ENCODE measurements at regions not wholly inside any gene's neighbourhood (a gene's known extent, or its start where the extent isn't known, plus 50 kb on each side); places are given as distances from the start of the nearest gene placed in this dataset.

- Mint-ChIP-seq H3K4me1 (peaks cover 35 to 47% of the 10 kb centered on the region in 2 experiments), H3K4me3 (no peak overlapping the region), H3K36me3 (ENCODE audit: insufficient read depth in 1 of 3, low read depth in 3 of 3) (no peaks in the 10 kb centered on the region), H3K27me3 (ENCODE audit: low read depth) (peaks cover 26% of the 10 kb centered on the region), H3K27ac (0 out of 7 replicates have a peak overlapping the region, but pooled peaks of 1 of the 3 experiments have one; percentile 43), H3K9me3 (0 out of 5 replicates have a peak, but pooled peaks cover 0 to 2% of the 10 kb centered on the region in 2 experiments)
- H3K79me1 ChIP-seq (ENCODE audit: insufficient read depth, low read depth, low read length, poor library complexity, severe bottlenecking): no peaks in the 10 kb centered on the region
- H2BK5ac ChIP-seq (ENCODE audit: insufficient read length, low read length): no peak overlapping the region
- H3T11ph ChIP-seq (ENCODE audit: low read length): no peak overlapping the region
- peaks cover 2% of the 10 kb centered on the region; the same call in 1 of the 2 replicates for H3K4me1 ChIP-seq (ENCODE audit: insufficient read depth, low read length)
- peak; percentile 84 for TF ChIP-seq CTCF (conservative IDR thresholded peaks at IDR 0.05)
- no peaks in the 10 kb centered on the region for H3K23me2 ChIP-seq (ENCODE audit: insufficient read length, low read depth, low read length, poor library complexity, severe bottlenecking)
- no peak overlapping the region for H3K56ac ChIP-seq (ENCODE audit: insufficient read length, low read depth, low read length)
- no peaks in the 10 kb centered on the region for H3K9me3 ChIP-seq (ENCODE audit: control insufficient read depth, low read depth, low read length)
- no peaks in the 10 kb centered on the region for H3K27me3 ChIP-seq (ENCODE audit: insufficient read depth, low read length)
- no peak overlapping the region for H2BK15ac ChIP-seq (ENCODE audit: low read depth, low read length)
- no peak overlapping the region for H3K14ac ChIP-seq (ENCODE audit: insufficient read depth, low read length)
- no peak overlapping the region for H2AFZ ChIP-seq (ENCODE audit: low read length)
- H3K23ac ChIP-seq (ENCODE audit: insufficient read length, low read depth, low read length): no peak overlapping the region
- H2BK12ac ChIP-seq (ENCODE audit: insufficient read length, low read depth, low read length): no peak overlapping the region
- whole genome bisulfite sequencing (ENCODE audit: extremely low coverage, insufficient read length, low lambda C conversion rate): no CpG with 5 or more reads among the region's 10 CpGs
- no peak overlapping the region for H4K8ac ChIP-seq (replicated peaks; ENCODE audit: insufficient read length, low read depth, low read length)
- no peak overlapping the region for H3K27ac ChIP-seq (ENCODE audit: insufficient read length, low read depth, low read length)
- H3K9ac ChIP-seq (ENCODE audit: extremely low read depth, insufficient read length, low read length): no peak overlapping the region
- no peak overlapping the region for H3K18ac ChIP-seq (ENCODE audit: insufficient read length, low read depth, low read length)
- H4K20me1 ChIP-seq (ENCODE audit: control insufficient read depth, insufficient read depth, insufficient read length): no peaks in the 10 kb centered on the region
- no peak overlapping the region for H4K5ac ChIP-seq (ENCODE audit: insufficient read length, low read depth, low read length)
- DNase-seq: peak; percentile 93
- H3K79me2 ChIP-seq (ENCODE audit: insufficient read depth, low read length): no peaks in the 10 kb centered on the region
- no peak overlapping the region for H2BK120ac ChIP-seq (ENCODE audit: low read depth, low read length, poor library complexity, severe bottlenecking)
- H3K4ac ChIP-seq (ENCODE audit: low read depth, low read length): no peak overlapping the region
- no peak overlapping the region for H2AK5ac ChIP-seq (ENCODE audit: insufficient read length, low read length)
- H3K4me2 ChIP-seq (ENCODE audit: insufficient read depth, insufficient read length, low read length): no peak overlapping the region
- no peak overlapping the region for H2BK20ac ChIP-seq (ENCODE audit: low read depth, low read length, poor library complexity, severe bottlenecking)
- no peak overlapping the region for H4K91ac ChIP-seq (ENCODE audit: insufficient read length, low read depth, low read length)
Measured at GRCh38 chr22:35154937-35155387, 89.0 kb downstream of the ISX start.
